GM13976 (cell line): ENCODE measurements at regions not wholly inside any gene's neighbourhood (a gene's known extent, or its start where the extent isn't known, plus 50 kb on each side); places are given as distances from the start of the nearest gene placed in this dataset.

Experiments used
- DNase-seq: peaks from one replicate; pipeline ENCODE4 v3.0.0; 2012; ENCODE audit warnings: low spot score
- in situ Hi-C: fragments of 300-500 bp; cut with MboI; formaldehyde crosslinking; loops from one replicate; pipeline ENCODE4 v1.12.0; 2022; ENCODE audit warnings: low sequenced_read_pairs, mixed read lengths, inconsistent platforms; ENCODE audit not compliant: unreplicated experiment
- TF ChIP-seq, protein P1 (sequence below): IDR thresholded peaks from 2 replicates; pipeline ENCODE4 v1.5.1; 2012; ENCODE audit warnings: borderline replicate concordance, mild to moderate bottlenecking; ENCODE audit not compliant: insufficient read depth; ENCODE audit errors: extremely low read depth, missing control alignments, control extremely low read depth

DNA sequence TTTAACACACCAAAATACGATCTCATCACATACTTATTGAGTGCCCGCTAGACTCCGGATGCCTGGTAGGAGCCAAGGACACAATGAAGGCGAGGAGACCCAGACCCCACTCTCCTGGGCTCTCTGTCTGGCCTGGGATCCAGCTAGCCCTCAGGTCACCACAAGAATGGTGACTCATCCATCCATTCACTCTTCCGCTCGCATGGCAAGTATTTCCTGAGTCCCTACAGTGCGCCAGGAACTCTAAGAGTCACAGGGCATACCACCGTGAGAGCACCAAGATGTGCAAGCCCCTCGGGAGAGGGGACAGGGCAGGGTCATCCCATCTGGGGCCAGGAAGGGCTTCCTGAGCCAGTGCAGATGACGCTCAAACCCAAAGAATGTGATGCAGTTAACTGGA is 101.6 kb upstream of the PRR20G start:
- in situ Hi-C loops: no loop called here
- DNase-seq: no peak
- TF ChIP-seq, protein P1, sequence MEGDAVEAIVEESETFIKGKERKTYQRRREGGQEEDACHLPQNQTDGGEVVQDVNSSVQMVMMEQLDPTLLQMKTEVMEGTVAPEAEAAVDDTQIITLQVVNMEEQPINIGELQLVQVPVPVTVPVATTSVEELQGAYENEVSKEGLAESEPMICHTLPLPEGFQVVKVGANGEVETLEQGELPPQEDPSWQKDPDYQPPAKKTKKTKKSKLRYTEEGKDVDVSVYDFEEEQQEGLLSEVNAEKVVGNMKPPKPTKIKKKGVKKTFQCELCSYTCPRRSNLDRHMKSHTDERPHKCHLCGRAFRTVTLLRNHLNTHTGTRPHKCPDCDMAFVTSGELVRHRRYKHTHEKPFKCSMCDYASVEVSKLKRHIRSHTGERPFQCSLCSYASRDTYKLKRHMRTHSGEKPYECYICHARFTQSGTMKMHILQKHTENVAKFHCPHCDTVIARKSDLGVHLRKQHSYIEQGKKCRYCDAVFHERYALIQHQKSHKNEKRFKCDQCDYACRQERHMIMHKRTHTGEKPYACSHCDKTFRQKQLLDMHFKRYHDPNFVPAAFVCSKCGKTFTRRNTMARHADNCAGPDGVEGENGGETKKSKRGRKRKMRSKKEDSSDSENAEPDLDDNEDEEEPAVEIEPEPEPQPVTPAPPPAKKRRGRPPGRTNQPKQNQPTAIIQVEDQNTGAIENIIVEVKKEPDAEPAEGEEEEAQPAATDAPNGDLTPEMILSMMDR: no peak

DNA sequence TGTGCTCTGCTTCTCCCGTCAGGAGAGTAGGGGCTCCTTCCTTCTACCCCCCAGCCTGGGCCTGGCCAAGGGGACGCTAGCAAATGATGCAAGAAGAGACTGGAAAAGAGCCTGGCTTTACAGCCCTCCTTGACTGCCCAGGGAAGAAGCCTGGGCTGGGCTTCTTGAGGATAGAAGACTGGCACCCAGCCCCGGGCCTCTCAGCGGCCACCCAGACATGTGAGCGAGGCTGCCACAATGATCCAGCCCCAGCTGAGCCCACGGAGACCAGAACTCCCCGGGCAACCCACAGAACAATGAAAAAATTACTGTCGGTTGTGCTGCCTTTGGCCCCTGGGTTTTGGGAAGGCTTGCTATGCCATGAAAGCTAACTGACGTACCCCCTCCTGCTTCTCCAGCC is 100.6 kb upstream of the PRR20G start:
- TF ChIP-seq, protein P1: no peak

DNA sequence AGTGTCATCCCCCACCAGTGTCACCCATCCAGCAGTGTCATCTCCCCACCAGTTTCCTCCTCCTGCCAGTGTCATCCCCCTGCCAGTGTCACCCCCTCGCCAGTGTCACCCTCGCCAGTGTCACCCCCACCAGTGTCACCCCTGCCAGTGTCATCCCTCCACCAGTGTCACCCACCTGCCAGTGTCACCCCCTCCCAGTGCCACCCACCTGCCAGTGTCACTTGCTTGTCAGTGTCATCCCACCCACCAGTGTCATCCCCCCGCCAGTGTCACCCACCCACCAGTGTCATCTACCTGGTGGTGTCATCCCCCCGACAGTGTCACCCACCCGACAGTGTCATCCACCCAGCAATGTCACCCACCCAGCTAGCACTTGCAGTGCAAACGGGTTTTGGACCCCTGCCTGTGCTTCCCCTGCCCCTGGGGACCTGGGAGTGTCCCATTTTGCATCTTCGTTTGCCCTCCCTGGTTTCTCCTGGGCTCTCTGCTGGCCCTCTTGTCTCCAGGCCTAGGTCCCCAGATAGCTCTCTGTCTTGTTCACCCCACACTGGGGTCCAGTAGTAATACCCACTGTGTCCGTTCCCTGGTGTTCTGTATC is 99.8 kb upstream of the PRR20G start:
- TF ChIP-seq, protein P1: no peak
- in situ Hi-C loops: no loop called here
- no peak for DNase-seq

More for the DNA sequence above, 100.6 kb upstream of the PRR20G start:
- in situ Hi-C loops: no loop called here
- no peak for DNase-seq

DNA sequence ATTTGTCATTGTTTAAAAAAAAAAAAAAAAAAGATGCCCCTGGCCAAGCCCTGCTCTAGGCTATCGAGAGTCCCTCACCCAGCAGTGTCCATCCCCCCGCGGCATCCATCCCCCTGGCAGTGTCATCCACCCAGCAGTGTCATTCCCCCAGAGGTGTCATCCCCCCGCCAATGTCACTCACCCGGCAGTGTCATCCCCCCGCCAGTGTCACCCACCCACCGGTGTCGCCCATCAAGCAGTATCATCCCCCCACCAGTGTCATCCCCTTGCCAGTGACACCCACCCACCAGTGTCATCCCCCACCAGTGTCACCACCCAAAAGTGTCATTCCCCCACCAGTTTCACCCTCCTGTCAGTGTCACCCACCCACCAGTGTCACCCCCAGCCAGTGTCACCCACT is 99.3 kb upstream of the PRR20G start:
- TF ChIP-seq, protein P1: no peak
- no peak for DNase-seq
- in situ Hi-C loops: no loop called here

DNA sequence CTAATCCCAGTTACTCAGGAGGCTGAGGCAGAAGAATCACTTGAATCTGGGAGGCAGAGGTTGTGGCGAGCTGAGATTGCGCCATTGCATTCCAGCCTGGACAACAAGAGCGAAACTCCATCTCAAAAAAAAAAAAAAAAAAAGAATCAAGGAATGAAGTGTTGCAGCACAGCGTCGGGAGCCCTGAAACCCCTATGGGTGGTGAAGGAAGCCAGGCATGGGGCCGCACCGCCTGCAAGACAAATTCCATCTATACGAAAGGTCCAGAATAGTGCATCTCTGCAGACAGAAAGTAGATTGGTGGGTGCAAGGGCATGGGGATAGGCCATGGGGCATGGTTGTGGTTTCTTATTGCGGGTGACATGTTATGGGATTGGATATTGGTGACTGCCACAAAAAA is 98.6 kb upstream of the PRR20G start:
- DNase-seq: no peak
- in situ Hi-C loops: no loop called here
- TF ChIP-seq, protein P1: no peak

DNA sequence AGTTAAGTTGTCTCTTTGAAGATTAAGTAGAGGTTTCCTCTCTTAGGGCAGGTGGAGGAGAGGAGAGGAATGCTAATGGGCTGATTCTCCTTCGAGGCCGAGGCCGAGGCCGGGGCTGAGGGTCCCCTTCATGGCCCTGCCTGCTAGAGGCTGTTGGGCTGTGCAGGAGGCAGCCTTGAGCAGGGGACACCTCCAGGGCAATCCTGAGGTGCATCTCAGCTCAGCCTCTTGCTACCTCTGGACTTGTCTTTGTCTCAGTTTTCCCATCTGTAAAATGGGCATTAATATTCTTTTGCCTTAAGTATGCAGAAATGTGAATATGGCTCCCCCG is 97.7 kb upstream of the PRR20G start:
- in situ Hi-C loops: no loop called here
- TF ChIP-seq, protein P1: no peak
- DNase-seq: no peak
